ENCODE measurements at regions not wholly inside any gene's neighbourhood (a gene's known extent, or its start where the extent isn't known, plus 50 kb on each side); places are given as distances from the start of the nearest gene placed in this dataset.

DNA sequence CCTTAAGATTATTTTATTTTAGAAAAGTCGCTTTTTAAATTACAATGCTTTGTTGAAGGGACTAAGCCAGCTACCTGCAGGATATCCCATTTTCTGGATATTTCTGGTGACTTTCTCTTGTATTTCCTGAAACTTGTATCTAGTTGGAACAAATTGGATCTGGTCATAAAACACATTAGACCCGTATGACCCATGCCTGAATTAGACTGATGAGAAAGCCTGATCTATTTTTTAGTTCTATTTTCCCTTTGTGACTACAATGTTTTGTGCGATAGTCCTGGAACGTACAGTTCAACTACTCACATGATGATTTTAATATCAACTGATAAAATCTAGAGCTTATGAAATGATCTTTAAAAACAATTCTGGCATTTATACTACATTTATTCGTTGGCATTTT is 151.8 kb downstream of the RHOU start:
- no peak for TF ChIP-seq EZH2 (IDR thresholded peaks at IDR 0.05; ENCODE audit: low read depth)
- TF ChIP-seq, protein P1, sequence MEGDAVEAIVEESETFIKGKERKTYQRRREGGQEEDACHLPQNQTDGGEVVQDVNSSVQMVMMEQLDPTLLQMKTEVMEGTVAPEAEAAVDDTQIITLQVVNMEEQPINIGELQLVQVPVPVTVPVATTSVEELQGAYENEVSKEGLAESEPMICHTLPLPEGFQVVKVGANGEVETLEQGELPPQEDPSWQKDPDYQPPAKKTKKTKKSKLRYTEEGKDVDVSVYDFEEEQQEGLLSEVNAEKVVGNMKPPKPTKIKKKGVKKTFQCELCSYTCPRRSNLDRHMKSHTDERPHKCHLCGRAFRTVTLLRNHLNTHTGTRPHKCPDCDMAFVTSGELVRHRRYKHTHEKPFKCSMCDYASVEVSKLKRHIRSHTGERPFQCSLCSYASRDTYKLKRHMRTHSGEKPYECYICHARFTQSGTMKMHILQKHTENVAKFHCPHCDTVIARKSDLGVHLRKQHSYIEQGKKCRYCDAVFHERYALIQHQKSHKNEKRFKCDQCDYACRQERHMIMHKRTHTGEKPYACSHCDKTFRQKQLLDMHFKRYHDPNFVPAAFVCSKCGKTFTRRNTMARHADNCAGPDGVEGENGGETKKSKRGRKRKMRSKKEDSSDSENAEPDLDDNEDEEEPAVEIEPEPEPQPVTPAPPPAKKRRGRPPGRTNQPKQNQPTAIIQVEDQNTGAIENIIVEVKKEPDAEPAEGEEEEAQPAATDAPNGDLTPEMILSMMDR (conservative IDR thresholded peaks at IDR 0.05), result no peak

Data from PC-9 (cell line).